ENCODE measurements at regions not wholly inside any gene's neighbourhood (a gene's known extent, or its start where the extent isn't known, plus 50 kb on each side); places are given as distances from the start of the nearest gene placed in this dataset.
A peak's percentile ranks its signal among the peaks of the same experiment; 100 is the strongest.

GRCh38 chr13:33707449-33707848, 110.5 kb upstream of the RFC3 start:
- DNase-seq (ENCODE audit: low spot score) = no peak

GRCh38 chr13:33710924-33711323, 107.0 kb upstream of the RFC3 start:
- no peak for DNase-seq (ENCODE audit: low spot score)

GRCh38 chr13:33711436-33711835, 106.5 kb upstream of the RFC3 start:
- DNase-seq (ENCODE audit: low spot score) = no peak

GRCh38 chr13:33717775-33718174, 100.2 kb upstream of the RFC3 start:
- no peak for DNase-seq (ENCODE audit: low spot score)

DNA sequence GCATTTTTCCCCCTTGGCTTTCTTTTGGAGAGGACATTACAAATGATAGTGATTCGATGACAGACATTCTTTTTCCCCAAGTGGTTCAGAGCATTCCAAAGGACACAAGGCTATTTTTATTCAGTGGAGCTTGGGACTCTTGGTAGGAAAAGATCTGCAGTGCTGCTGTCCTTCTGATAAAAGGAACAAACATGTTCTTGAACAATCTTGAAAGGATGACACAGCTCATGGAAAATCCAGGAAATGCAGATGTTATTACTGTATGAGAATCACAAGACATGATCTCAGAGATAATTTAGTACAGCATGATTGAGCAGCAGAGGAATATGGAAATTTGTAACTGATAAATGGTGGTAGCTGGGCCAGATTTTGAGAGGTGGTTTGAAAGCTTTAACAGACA, 96.2 kb upstream of the RFC3 start:
- DNase-seq (ENCODE audit: low spot score) = no peak

- no peak for DNase-seq (ENCODE audit: low spot score)
Measured at GRCh38 chr13:33722216-33722915, 95.6 kb upstream of the RFC3 start.

GRCh38 chr13:33723365-33723764, 94.6 kb upstream of the RFC3 start:
- DNase-seq (ENCODE audit: low spot score) = no peak

GRCh38 chr13:33723772-33724435, 94.0 kb upstream of the RFC3 start:
- peak; percentile 81 for DNase-seq (ENCODE audit: low spot score)

- DNase-seq (ENCODE audit: low spot score) = no peak
Measured at GRCh38 chr13:33725340-33725739, 92.6 kb upstream of the RFC3 start.

DNA sequence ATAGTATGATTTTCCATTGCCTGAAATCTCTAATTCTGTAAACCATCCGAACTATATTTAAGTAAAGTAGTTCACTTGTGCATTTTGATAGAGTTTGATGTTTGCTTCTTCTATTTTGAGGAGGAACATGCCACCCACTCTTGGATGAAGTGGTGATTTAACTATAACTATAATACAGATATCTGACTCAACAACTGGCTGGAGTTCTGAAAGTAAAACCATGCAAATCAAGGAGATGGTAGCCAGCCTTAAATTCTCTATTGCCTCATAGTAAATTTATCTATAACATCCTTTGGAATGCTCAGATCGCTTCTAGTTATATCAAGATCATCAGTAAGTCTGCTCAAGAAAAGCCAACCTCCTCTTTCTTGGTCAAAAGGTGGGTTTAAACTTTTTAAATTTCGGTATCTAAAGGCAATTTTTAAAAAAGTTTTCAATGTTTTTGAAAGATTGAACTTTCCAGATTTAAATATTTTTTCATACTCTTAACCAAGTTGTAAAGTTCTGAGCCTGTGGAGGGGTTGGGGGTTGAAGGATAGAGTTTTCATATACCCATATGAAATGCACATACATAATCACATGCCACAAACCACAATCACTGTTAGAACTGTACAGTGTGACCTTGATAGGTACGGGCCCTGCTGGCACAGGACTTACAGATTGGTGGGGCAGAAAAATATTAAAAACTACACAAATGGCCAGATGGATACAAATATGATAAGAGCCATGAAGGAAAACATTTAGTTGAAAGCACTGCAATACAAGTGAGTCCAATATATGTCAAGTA, 90.5 kb upstream of the RFC3 start:
- DNase-seq (ENCODE audit: low spot score) = no peak

DNA sequence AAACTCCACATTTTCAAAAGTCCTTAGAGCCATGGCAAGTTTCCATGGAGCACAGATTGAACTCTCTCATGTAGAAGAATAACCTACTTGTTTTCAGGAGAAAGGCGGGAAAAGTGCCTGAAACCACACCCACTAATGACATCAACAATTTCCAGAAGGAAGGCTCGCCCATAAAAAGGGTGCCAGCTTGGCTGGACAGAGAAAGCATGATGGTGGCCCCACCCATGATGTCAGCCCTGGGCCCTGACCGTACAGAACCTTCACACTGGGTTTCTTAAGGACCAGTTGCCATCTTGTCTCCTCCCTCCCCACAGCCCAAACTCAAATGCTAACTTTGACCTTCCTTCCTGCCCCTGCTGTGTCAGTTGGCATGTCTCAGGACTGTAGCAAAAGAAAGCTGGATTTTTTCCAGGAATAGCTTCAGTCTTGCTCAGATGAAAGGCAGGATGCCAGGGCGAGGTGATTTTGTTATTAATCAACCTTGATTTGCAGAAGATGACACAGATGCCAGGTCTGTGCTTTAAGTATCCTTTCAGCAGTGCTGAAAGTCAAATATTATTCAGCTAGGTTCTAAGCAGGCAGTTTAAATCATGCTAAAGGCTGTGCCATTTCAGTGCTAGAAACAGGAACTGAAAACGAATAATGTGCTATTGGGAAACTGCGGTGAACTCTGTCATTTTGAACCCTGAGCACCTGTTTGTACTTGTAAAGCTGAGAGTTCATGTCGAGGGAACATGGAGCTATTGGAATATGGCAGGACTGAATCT, 89.5 kb upstream of the RFC3 start:
- DNase-seq (ENCODE audit: low spot score) = no peak

GRCh38 chr13:33730147-33730546, 87.8 kb upstream of the RFC3 start:
- DNase-seq (ENCODE audit: low spot score) = no peak

GRCh38 chr13:33730619-33731018, 87.3 kb upstream of the RFC3 start:
- no peak for DNase-seq (ENCODE audit: low spot score)

- no peak for DNase-seq (ENCODE audit: low spot score)
Measured at GRCh38 chr13:33735276-33735675, 82.7 kb upstream of the RFC3 start.

- no peak for DNase-seq (ENCODE audit: low spot score)
Measured at GRCh38 chr13:33739254-33739653, 78.7 kb upstream of the RFC3 start.

GRCh38 chr13:33740134-33740538, 77.8 kb upstream of the RFC3 start:
- DNase-seq (ENCODE audit: low spot score) = no peak

GRCh38 chr13:33742321-33742720, 75.6 kb upstream of the RFC3 start:
- DNase-seq (ENCODE audit: low spot score) = no peak

DNA sequence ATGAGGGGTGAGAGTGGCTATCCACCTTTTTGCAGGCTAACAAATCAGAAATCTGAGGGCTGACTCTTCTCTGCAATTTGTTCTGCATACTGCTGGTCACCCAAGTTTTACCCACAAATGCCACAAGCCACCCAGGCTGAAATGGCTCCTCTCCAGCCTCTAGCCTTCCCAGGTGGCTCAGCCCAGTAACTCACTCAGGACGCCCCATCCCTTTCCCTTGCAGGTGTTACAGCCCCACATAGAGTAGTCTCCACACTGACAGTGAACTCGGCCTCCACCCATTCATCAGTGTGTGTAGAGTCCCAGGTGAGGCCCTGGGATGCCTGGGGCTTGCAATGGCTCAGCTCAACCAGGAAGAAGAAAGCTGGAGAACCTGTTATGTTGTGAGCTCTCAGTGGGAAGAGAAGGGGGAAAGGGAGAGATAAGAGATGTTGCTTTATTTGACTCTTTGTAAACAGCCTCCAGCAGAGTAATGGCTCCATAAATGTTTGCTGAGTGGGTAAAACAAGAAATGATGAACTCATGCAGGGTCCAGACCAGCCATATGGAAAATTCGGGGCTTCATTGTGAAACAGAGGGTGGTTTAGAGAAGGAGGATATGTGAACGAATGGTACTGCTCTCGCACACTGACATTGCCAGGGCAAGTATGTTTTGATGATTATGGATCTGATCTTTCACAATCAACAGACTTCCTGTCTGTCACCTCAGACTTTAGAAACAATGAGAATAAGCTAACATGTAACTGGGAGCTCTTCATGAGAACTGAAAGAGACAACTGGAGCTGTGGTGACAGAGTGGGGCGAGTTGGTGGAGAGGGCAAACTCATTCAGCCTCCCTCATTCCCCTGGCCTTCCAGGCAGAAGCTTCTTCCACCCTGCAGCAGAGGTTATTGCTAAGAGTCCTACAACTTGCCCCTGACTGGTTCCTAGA, 74.2 kb upstream of the RFC3 start:
- no peak for DNase-seq (ENCODE audit: low spot score)

- DNase-seq (ENCODE audit: low spot score) = no peak
Measured at GRCh38 chr13:33744589-33745369, 73.2 kb upstream of the RFC3 start.
